ENCODE measurements at regions not wholly inside any gene's neighbourhood (a gene's known extent, or its start where the extent isn't known, plus 50 kb on each side); places are given as distances from the start of the nearest gene placed in this dataset.

DNA sequence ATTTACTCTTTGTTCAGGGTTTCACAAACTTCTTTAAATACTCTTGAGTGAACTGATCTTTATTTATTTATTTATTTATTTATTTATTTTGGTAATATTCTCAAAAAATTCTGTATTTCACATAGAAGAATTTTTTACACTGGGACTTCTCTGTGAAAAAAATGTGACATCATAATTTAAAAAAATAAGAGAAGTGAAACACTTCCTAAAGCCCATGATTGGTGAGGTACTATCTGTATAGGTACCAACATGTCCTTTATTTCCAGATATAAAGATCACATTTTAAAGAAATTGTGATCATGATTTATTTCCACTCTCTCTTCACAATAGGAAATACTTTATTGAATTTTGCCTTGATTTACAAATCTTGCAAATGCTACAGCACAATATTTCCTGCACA lies 497.1 kb downstream of the FAT4 start:
- TF ChIP-seq POLR2A (IDR thresholded peaks at IDR 0.05) (no peak), CTCF (IDR thresholded peaks at IDR 0.05 in 4 of 5, conservative IDR thresholded peaks at IDR 0.05 in 1 of 5) (no peak)
